GM12892 (cell line): ENCODE measurements at regions not wholly inside any gene's neighbourhood (a gene's known extent, or its start where the extent isn't known, plus 50 kb on each side); places are given as distances from the start of the nearest gene placed in this dataset.
"Not testable (repeated sequence)": the region's sequence is repeated elsewhere in the genome, so short reads cannot be mapped to it uniquely, and the experiment has no call there.

Experiments used
- DNase-seq: peaks from one replicate; pipeline ENCODE4 v3.0.0; 2011; ENCODE audit not compliant: insufficient read length
- FAIRE-seq: peaks from 2 replicates; lab custom pipeline; 2011; peaks lifted over from hg19 to GRCh38; lab: Jason Lieb, UNC
- POLR2A ChIP-seq: IDR thresholded peaks from 2 replicates; pipeline ENCODE4 v1.6.1; 2011; ENCODE audit warnings: low read depth, low read length, control low read depth
- POLR2AphosphoS5 ChIP-seq: IDR thresholded peaks from 2 replicates; pipeline ENCODE4 v1.6.1; 2011; ENCODE audit warnings: low read depth, low read length, control low read depth
- TAF1 ChIP-seq: IDR thresholded peaks from 2 replicates; pipeline ENCODE4 v1.6.1; 2011; ENCODE audit warnings: low read depth, mild to moderate bottlenecking, control low read depth, low read length, borderline replicate concordance

DNA sequence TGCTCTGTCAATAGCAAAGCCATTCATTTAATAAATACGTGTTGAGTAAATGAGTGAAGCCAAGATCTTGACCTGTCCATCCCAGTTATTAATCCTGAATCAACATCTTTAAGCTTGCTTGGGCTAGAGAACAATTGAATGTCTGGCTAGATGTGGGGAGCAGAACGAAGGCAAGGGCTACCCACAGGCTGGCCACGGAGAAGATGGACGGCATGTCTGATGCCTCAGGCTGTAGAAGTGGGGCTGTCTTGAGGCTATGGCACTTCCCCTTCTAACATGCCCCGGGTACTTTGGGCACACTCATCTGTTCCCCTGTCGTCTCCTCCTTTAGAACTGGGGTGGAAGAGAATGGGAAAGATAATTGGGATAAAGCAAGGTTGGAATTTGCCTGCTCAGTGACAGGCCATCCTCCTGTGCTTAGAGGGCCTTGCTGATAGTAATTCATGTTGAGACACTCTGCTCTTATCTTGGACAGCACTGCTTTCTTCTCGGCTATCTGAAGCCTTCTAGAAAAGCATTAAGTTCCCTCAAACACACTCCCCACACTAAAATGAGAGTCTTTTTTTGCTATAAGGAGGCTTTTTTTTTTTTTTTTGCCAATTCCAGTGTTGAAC lies 225.7 kb downstream of the MREG start:
- FAIRE-seq (no peak), DNase-seq (no peak)
- TF ChIP-seq TAF1 (no peak), POLR2AphosphoS5 (no peak), POLR2A (no peak)

DNA sequence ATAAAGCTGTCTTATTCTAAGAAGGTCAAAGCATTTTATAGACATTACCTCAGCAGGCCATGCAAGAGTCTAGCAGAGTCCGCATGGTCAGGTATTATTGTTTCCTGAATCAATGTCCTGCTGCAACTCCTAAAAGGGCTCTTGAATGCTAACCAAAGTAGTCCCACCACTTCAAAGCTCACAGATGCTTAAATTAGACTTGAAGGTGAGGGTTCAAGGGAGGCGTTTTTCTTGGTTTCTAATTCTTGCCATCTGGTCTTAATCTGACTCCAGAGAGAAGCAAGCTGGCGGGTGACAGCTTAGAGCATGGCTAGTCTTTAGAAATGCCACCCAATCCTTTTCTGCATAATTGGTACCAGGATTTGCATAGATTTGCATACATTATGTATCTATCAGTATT lies 226.3 kb downstream of the MREG start:
- TF ChIP-seq POLR2AphosphoS5 (no peak), POLR2A (no peak), TAF1 (no peak)

GRCh38 chr2:215784371-215784783 lies 229.0 kb downstream of the MREG start:
- FAIRE-seq (no peak), DNase-seq (no peak)
- no peak for TF ChIP-seq TAF1
- TF ChIP-seq POLR2A, result no peak
- no peak for TF ChIP-seq POLR2AphosphoS5

More for the DNA sequence above, 226.3 kb downstream of the MREG start:
- FAIRE-seq, result no peak
- DNase-seq, result no peak

DNA sequence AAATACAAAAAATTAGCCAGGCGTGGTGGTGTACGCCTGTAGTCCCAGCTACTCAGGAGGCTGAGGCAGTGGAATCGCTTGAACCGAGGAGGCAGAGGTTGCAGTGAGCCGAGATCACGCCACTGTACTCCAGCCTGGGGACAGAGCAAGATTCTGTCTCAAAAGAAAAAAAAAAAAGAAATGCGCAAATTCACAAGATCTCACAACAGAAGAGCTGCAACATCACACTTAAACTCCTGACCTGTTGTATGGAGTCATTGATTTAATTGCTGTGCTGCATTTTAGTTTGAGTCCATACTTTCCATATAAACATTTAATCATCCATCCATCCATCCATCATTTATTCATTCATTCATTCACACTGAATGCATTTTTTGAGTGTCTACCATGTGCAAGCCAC lies 229.7 kb downstream of the MREG start:
- FAIRE-seq, DNase-seq: not testable (repeated sequence)

- FAIRE-seq (no peak), DNase-seq (no peak)
- TF ChIP-seq POLR2A, result no peak
- TF ChIP-seq POLR2AphosphoS5, result no peak
- TF ChIP-seq TAF1, result no peak
These were observed 230.4 kb downstream of the MREG start for GRCh38 chr2:215782965-215783364.

- no peak for FAIRE-seq
- TF ChIP-seq TAF1 (no peak), POLR2AphosphoS5 (no peak), POLR2A (no peak)
- DNase-seq, result no peak
These were observed 231.1 kb downstream of the MREG start for GRCh38 chr2:215782295-215782694.

DNA sequence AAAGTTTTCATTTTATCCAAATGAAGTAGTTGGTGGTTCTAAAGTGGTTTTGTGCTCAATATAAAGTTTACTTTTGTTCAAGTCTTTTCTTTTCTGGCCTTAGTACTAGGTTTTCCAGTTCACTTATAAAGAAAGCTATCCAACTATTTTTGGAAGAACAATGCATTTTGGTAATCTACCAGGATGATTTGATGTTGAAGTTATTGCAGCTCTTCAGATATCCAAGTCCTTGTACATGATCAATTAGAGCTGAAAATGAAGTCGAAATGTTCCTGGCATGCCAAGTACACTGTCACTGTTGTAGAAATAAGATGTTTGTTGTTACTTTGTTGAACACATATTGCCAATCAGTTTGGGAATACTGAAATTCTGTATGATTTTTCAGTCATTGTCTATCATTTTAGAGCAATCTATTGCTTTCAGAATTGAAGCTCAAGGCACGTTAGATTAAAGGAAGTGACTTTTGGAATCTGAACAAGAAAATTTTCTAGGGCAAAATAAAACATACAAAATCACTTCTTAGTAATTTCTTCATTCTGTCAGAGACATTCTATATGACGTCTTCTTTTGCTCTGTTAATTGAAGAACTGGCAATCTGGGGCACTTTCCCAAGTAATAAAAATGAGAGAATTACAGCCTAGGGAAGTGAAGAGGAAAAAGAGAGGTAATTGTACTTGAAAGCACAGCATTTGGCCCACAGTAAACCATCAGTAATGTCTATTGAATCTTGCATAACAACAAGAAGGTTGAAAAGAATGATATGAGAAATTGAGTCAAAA lies 232.3 kb downstream of the MREG start:
- DNase-seq (no peak), FAIRE-seq (no peak)
- no peak for TF ChIP-seq POLR2AphosphoS5
- no peak for TF ChIP-seq TAF1
- no peak for TF ChIP-seq POLR2A

DNA sequence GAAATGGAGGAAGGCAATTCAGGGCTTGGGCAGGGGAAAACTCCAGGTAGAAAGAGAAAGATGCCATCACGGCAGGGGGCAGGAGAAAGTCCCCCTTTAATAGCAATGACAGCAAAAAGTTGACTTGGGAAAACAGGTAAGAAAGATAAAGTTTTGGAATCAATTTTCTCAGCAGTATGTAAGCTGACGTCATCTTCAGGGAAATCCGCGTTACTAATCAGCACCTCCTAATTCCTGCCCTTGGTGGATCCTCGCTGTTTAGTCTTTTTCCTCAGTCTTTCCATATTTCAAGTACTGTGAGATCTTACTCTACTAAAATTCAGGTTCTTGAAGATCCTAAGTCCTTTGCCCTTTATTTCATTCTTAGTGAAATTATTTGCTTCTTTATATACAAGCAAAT lies 233.0 kb downstream of the MREG start:
- DNase-seq, result no peak
- TF ChIP-seq POLR2A (no peak), POLR2AphosphoS5 (no peak), TAF1 (no peak)
- FAIRE-seq, result no peak

GRCh38 chr2:215779912-215780311 lies 233.4 kb downstream of the MREG start:
- DNase-seq (no peak), FAIRE-seq (no peak)
- TF ChIP-seq POLR2A (no peak), TAF1 (no peak), POLR2AphosphoS5 (no peak)

DNA sequence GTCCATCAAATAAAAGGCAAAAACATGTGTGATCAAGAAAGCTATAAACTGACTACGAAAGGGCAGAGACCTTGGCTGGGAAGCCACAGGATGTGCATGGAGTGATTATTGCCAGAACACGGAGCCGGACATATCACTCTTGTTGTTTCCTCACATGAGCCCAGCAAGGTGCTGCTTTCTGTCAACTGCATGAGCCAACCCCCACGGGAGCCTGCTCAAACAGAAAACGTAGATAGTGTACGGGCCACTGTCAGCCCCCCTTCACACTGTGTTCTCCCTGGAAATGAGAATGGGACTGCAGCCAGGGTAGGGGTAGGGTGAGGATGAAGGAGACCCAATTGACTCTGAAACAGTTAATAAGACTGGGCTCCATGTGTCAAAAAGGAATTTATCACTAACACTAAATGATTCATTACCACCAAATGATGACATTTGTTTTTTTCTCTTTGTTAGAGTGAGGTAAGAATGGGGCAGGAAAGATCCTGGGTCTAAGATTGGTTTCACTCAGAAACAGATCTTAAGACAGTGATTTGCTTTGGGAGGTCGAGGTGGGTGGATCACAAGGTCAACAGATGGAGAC lies 235.8 kb downstream of the MREG start:
- TF ChIP-seq POLR2A, result no peak
- no peak for TF ChIP-seq TAF1
- TF ChIP-seq POLR2AphosphoS5, result no peak
- no peak for DNase-seq
- FAIRE-seq, result no peak

DNA sequence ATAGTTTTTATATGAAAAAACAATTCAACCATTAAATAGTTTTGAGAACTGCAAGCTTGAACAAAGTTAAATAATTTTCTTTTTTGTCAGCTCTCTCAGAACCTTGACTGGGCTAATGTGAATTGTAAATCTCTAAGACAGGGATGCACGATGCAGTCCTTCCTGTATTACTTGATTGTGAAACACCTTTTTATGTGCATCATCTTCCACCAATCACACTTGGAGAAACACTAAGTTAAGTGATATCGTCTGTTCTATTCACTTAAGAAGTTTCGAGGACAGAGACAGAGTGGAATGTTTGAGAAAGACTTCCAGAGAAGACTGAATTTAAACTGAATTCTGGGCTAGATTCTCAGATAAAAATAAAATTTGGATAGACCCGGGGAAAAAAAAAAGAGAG lies 238.2 kb downstream of the MREG start:
- no peak for FAIRE-seq
- DNase-seq, result no peak
- TF ChIP-seq POLR2AphosphoS5 (no peak), POLR2A (no peak), TAF1 (no peak)

DNA sequence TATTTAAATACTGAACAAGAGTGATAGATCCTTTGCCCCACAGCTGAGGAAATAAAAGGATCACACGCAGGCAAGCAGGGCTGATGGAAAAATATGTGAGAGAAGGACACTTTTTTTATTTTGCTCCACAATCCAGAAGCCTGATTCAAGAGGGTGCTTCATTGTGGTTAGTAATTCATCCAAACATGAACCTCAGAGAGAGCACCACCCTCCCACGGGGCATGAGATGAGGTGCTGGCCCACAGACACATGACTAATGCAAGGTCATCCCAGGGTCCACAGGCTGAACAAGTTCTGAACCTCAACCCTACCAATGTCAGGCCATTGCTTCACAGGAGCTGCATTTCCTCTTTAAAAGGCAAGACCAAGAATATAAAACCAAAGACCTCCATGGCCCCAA lies 239.6 kb downstream of the MREG start:
- FAIRE-seq, result no peak
- no peak for DNase-seq

More for the DNA sequence above, 239.6 kb downstream of the MREG start:
- no peak for TF ChIP-seq POLR2AphosphoS5
- TF ChIP-seq POLR2A, result no peak
- no peak for TF ChIP-seq TAF1
